Central memory CD8-positive, alpha-beta T cell (primary cell): ENCODE measurements at regions not wholly inside any gene's neighbourhood (a gene's known extent, or its start where the extent isn't known, plus 50 kb on each side); places are given as distances from the start of the nearest gene placed in this dataset.

Experiments used
- ATAC-seq: fragments of 150-1000 bp; cut with Tn5 transposase; replicated peaks from 2 replicates; pipeline ENCODE4 v1.10.0; 2022; ENCODE audit warnings: mild to moderate bottlenecking, moderate FRiP score, moderate number of reproducible peaks; ENCODE audit not compliant: poor library complexity, severe bottlenecking; ENCODE audit errors: extremely low read depth
- DNase-seq, 2 donors: peaks; one replicate each; pipeline ENCODE4 v3.0.0; 2021; ENCODE audit warnings: low spot score in 2 of 2
- H3K27ac Mint-ChIP-seq: one replicate; pipeline ENCODE4 v1.8.0; 2022; ENCODE audit warnings: low read depth, mild to moderate bottlenecking, moderate library complexity, mixed read lengths
- H3K27me3 Mint-ChIP-seq: one replicate; pipeline ENCODE4 v1.8.0; 2022; ENCODE audit warnings: mixed read lengths
- H3K36me3 Mint-ChIP-seq: one replicate; pipeline ENCODE4 v1.8.0; 2022; ENCODE audit warnings: mild to moderate bottlenecking, moderate library complexity, mixed read lengths; ENCODE audit not compliant: insufficient read depth
- H3K4me1 Mint-ChIP-seq: one replicate; pipeline ENCODE4 v1.8.0; 2022; ENCODE audit warnings: mixed read lengths
- H3K4me3 Mint-ChIP-seq: one replicate; pipeline ENCODE4 v1.8.0; 2022; ENCODE audit warnings: mild to moderate bottlenecking, moderate library complexity, mixed read lengths
- H3K9me3 Mint-ChIP-seq: one replicate; pipeline ENCODE4 v1.8.0; 2022; ENCODE audit warnings: mixed read lengths

- no peaks in the 10 kb centered on the region for H3K27me3 Mint-ChIP-seq
- no peaks in the 10 kb centered on the region for H3K36me3 Mint-ChIP-seq
- H3K4me3 Mint-ChIP-seq = no peak overlapping the region
- peaks cover 14% of the 10 kb centered on the region for H3K9me3 Mint-ChIP-seq
- H3K4me1 Mint-ChIP-seq = no peaks in the 10 kb centered on the region
- DNase-seq = no peak
- no peak overlapping the region for H3K27ac Mint-ChIP-seq
- no peak for ATAC-seq
Measured at GRCh38 chr1:216902669-216903381, 179.6 kb upstream of the ESRRG start.

GRCh38 chr1:216900116-216900620 lies 176.9 kb upstream of the ESRRG start:
- DNase-seq (no peak), ATAC-seq (no peak)
- Mint-ChIP-seq H3K4me1 (no peaks in the 10 kb centered on the region), H3K27me3 (no peaks in the 10 kb centered on the region), H3K9me3 (peaks cover 15% of the 10 kb centered on the region), H3K27ac (no peak overlapping the region), H3K36me3 (no peaks in the 10 kb centered on the region), H3K4me3 (no peak overlapping the region)

GRCh38 chr1:216898801-216899200 lies 175.6 kb upstream of the ESRRG start:
- H3K27me3 Mint-ChIP-seq = no peaks in the 10 kb centered on the region
- no peaks in the 10 kb centered on the region for H3K4me1 Mint-ChIP-seq

GRCh38 chr1:216896146-216896545 lies 172.9 kb upstream of the ESRRG start:
- Mint-ChIP-seq H3K4me1 (no peaks in the 10 kb centered on the region), H3K36me3 (no peaks in the 10 kb centered on the region), H3K27ac (no peak overlapping the region), H3K4me3 (no peak overlapping the region), H3K9me3 (peaks cover 6% of the 10 kb centered on the region), H3K27me3 (no peaks in the 10 kb centered on the region)
- ATAC-seq (no peak), DNase-seq (no peak)

More at GRCh38 chr1:216898801-216899200, 175.6 kb upstream of the ESRRG start:
- DNase-seq = no peak
- Mint-ChIP-seq H3K27ac (no peak overlapping the region), H3K9me3 (peaks cover 13% of the 10 kb centered on the region), H3K36me3 (no peaks in the 10 kb centered on the region), H3K4me3 (no peak overlapping the region)
- no peak for ATAC-seq

- ATAC-seq (no peak), DNase-seq (no peak)
- H3K4me3 Mint-ChIP-seq = no peak overlapping the region
- H3K27me3 Mint-ChIP-seq = no peaks in the 10 kb centered on the region
- H3K4me1 Mint-ChIP-seq = no peaks in the 10 kb centered on the region
- peaks cover 6% of the 10 kb centered on the region for H3K9me3 Mint-ChIP-seq
- no peak overlapping the region for H3K27ac Mint-ChIP-seq
- no peaks in the 10 kb centered on the region for H3K36me3 Mint-ChIP-seq
Measured at GRCh38 chr1:216894494-216894893, 171.3 kb upstream of the ESRRG start.

- DNase-seq (no peak), ATAC-seq (no peak)
- no peak overlapping the region for H3K4me3 Mint-ChIP-seq
- no peaks in the 10 kb centered on the region for H3K36me3 Mint-ChIP-seq
- no peaks in the 10 kb centered on the region for H3K27me3 Mint-ChIP-seq
- H3K27ac Mint-ChIP-seq = no peak overlapping the region
- H3K9me3 Mint-ChIP-seq = peaks cover 6% of the 10 kb centered on the region
- no peaks in the 10 kb centered on the region for H3K4me1 Mint-ChIP-seq
Measured at GRCh38 chr1:216892581-216893160, 169.4 kb upstream of the ESRRG start.

GRCh38 chr1:216890871-216891270 lies 167.6 kb upstream of the ESRRG start:
- Mint-ChIP-seq H3K9me3 (no peaks in the 10 kb centered on the region), H3K27me3 (no peaks in the 10 kb centered on the region), H3K27ac (no peak overlapping the region), H3K4me3 (no peak overlapping the region), H3K4me1 (no peaks in the 10 kb centered on the region), H3K36me3 (no peaks in the 10 kb centered on the region)
- DNase-seq (no peak), ATAC-seq (no peak)

GRCh38 chr1:216888731-216889130 lies 165.5 kb upstream of the ESRRG start:
- H3K4me1 Mint-ChIP-seq = no peaks in the 10 kb centered on the region
- H3K9me3 Mint-ChIP-seq = no peaks in the 10 kb centered on the region
- H3K36me3 Mint-ChIP-seq = peaks cover 2% of the 10 kb centered on the region
- no peak for DNase-seq
- no peak for ATAC-seq
- no peak overlapping the region for H3K4me3 Mint-ChIP-seq
- H3K27me3 Mint-ChIP-seq = no peaks in the 10 kb centered on the region
- H3K27ac Mint-ChIP-seq = no peak overlapping the region

GRCh38 chr1:216887032-216887431 lies 163.8 kb upstream of the ESRRG start:
- H3K27me3 Mint-ChIP-seq = no peaks in the 10 kb centered on the region
- ATAC-seq (no peak), DNase-seq (no peak)
- H3K4me1 Mint-ChIP-seq = no peaks in the 10 kb centered on the region
- peaks cover 2% of the 10 kb centered on the region for H3K36me3 Mint-ChIP-seq
- H3K9me3 Mint-ChIP-seq = no peaks in the 10 kb centered on the region
- H3K27ac Mint-ChIP-seq = no peak overlapping the region
- H3K4me3 Mint-ChIP-seq = no peak overlapping the region

- H3K4me1 Mint-ChIP-seq = no peaks in the 10 kb centered on the region
- H3K36me3 Mint-ChIP-seq = peaks cover 2% of the 10 kb centered on the region
- ATAC-seq = no peak
- H3K27ac Mint-ChIP-seq = no peak overlapping the region
- peaks cover 2% of the 10 kb centered on the region for H3K9me3 Mint-ChIP-seq
- no peak overlapping the region for H3K4me3 Mint-ChIP-seq
- H3K27me3 Mint-ChIP-seq = no peaks in the 10 kb centered on the region
- no peak for DNase-seq
Measured at GRCh38 chr1:216884614-216885229, 161.5 kb upstream of the ESRRG start.

- H3K9me3 Mint-ChIP-seq = peaks cover 5% of the 10 kb centered on the region
- peaks cover 2% of the 10 kb centered on the region for H3K36me3 Mint-ChIP-seq
- H3K4me3 Mint-ChIP-seq = no peak overlapping the region
- no peaks in the 10 kb centered on the region for H3K27me3 Mint-ChIP-seq
- no peak for DNase-seq
- no peak for ATAC-seq
- no peak overlapping the region for H3K27ac Mint-ChIP-seq
- H3K4me1 Mint-ChIP-seq = no peaks in the 10 kb centered on the region
Measured at GRCh38 chr1:216883518-216883917, 160.3 kb upstream of the ESRRG start.

- Mint-ChIP-seq H3K27me3 (no peaks in the 10 kb centered on the region), H3K27ac (no peak overlapping the region), H3K9me3 (peaks cover 5% of the 10 kb centered on the region), H3K4me1 (no peaks in the 10 kb centered on the region), H3K4me3 (no peak overlapping the region), H3K36me3 (peaks cover 2% of the 10 kb centered on the region)
- DNase-seq (no peak), ATAC-seq (no peak)
Measured at GRCh38 chr1:216881695-216882094, 158.5 kb upstream of the ESRRG start.

- Mint-ChIP-seq H3K4me3 (no peak overlapping the region), H3K9me3 (peaks cover 10% of the 10 kb centered on the region), H3K27me3 (no peaks in the 10 kb centered on the region), H3K36me3 (no peaks in the 10 kb centered on the region), H3K4me1 (no peaks in the 10 kb centered on the region), H3K27ac (no peak overlapping the region)
- no peak for DNase-seq
- ATAC-seq = no peak
Measured at GRCh38 chr1:216866714-216867113, 143.5 kb upstream of the ESRRG start.
